Lung (tissue), 11 donors: ENCODE measurements at regions not wholly inside any gene's neighbourhood (a gene's known extent, or its start where the extent isn't known, plus 50 kb on each side); places are given as distances from the start of the nearest gene placed in this dataset.

Source experiments
- ATAC-seq: fragments of 200-7000 bp; cut with Tn5 transposase; one replicate; pipeline ENCODE4 v1.9.1; 2020; ENCODE audit warnings: moderate number of reproducible peaks; ENCODE audit not compliant: insufficient read depth, low FRiP score
- DNase-seq, 3 donors: peaks; one replicate each; pipeline ENCODE4 v3.0.0-alpha.2; 2013 to 2017
- H3K27ac ChIP-seq, 2 donors: one replicate each; pipeline ENCODE4 v1.5.1; 2013; ENCODE audit warnings: mild to moderate bottlenecking in 2 of 2, moderate library complexity in 2 of 2, control low read depth in 1 of 2, inconsistent platforms in 1 of 2, low read depth in 1 of 2, low read length in 1 of 2
- H3K27me3 ChIP-seq, 3 donors: one replicate each; pipeline ENCODE4 v1.5.1; 2013; ENCODE audit warnings: low read length in 2 of 3; ENCODE audit not compliant: control insufficient read depth in 3 of 3, insufficient read depth in 3 of 3
- H3K36me3 ChIP-seq, 4 donors: one replicate each; pipeline ENCODE4 v1.5.1; 2013; ENCODE audit warnings: low read length in 4 of 4, mild to moderate bottlenecking in 1 of 4, moderate library complexity in 1 of 4; ENCODE audit not compliant: control insufficient read depth in 4 of 4, insufficient read depth in 4 of 4
- H3K4me1 ChIP-seq, 5 donors: one replicate each; pipeline ENCODE4 v1.5.1; 2013; ENCODE audit warnings: low read length in 5 of 5, mild to moderate bottlenecking in 2 of 5, moderate library complexity in 1 of 5; ENCODE audit not compliant: control insufficient read depth in 5 of 5, insufficient read depth in 5 of 5
- H3K4me3 ChIP-seq: one replicate; pipeline ENCODE4 v1.5.1; 2013; ENCODE audit warnings: mild to moderate bottlenecking, control low read depth, moderate library complexity
- H3K9ac ChIP-seq, 2 donors: one replicate each; pipeline ENCODE4 v1.5.1; 2013; ENCODE audit warnings: low read length in 2 of 2, control low read depth in 1 of 2; ENCODE audit not compliant: insufficient read depth in 1 of 2
- H3K9me3 ChIP-seq, 4 donors: one replicate each; pipeline ENCODE4 v1.5.1; 2013; ENCODE audit warnings: low read length in 3 of 4, mild to moderate bottlenecking in 1 of 4, moderate library complexity in 1 of 4; ENCODE audit not compliant: control insufficient read depth in 4 of 4, insufficient read depth in 3 of 4
- CTCF ChIP-seq: IDR thresholded peaks from 2 replicates; pipeline ENCODE4 v1.5.1; 2012; ENCODE audit warnings: mild to moderate bottlenecking; ENCODE audit errors: control extremely low read depth, extremely low read depth
- WGBS, 2 donors: extraction: QIAGEN DNeasy Blood & Tissue Kit; methylation state at CpG; one replicate each; pipeline ENCODE4 v1.1.7; 2013; 5-methylcytosine and 5-hydroxymethylcytosine counted together
- donor health status: control.
- donor health status: control.
- donor health status: Bipolar disorder and iron deficiency.
- donor health status: healthy.
- donor health status: DM: yes; HTN: yes; CAD: no.

GRCh38 chr6:44681761-44682160, 294.3 kb downstream of the CDC5L start:
- H3K9me3 ChIP-seq, result peaks cover 0 to 3% (median 0%) of the 10 kb centered on the region in 4 donors
- no peaks in the 10 kb centered on the region for H3K4me1 ChIP-seq
- H3K36me3 ChIP-seq, result no peaks in the 10 kb centered on the region
- no peak overlapping the region for H3K27ac ChIP-seq
- no peak overlapping the region for H3K4me3 ChIP-seq
- TF ChIP-seq CTCF, result no peak
- DNase-seq (no peak), ATAC-seq (no peak)
- no peaks in the 10 kb centered on the region for H3K27me3 ChIP-seq
- 68 to 79% methylated on average over 10 of the region's 10 CpGs for WGBS, 2 donors
- no peak overlapping the region for H3K9ac ChIP-seq

- Histone ChIP-seq H3K9me3 (peaks cover 0 to 3% (median 0%) of the 10 kb centered on the region in 4 donors), H3K27me3 (no peaks in the 10 kb centered on the region), H3K9ac (no peak overlapping the region), H3K4me3 (no peak overlapping the region), H3K27ac (no peak overlapping the region), H3K4me1 (no peaks in the 10 kb centered on the region), H3K36me3 (no peaks in the 10 kb centered on the region)
- ATAC-seq (no peak), DNase-seq (no peak)
- TF ChIP-seq CTCF, result no peak
- 65 to 70% methylated on average over 6 of the region's 6 CpGs for WGBS, 2 donors
Observed at GRCh38 chr6:44682280-44682679, 294.8 kb downstream of the CDC5L start.

- no peak for TF ChIP-seq CTCF
- Histone ChIP-seq H3K36me3 (no peaks in the 10 kb centered on the region), H3K4me1 (no peaks in the 10 kb centered on the region), H3K27me3 (no peaks in the 10 kb centered on the region), H3K9me3 (peaks cover 0 to 3% (median 0%) of the 10 kb centered on the region in 4 donors), H3K27ac (no peak overlapping the region), H3K4me3 (no peak overlapping the region), H3K9ac (no peak overlapping the region)
- no peak for ATAC-seq
- WGBS, 2 donors, result 85 to 91% methylated on average over 13 of the region's 13 CpGs
- DNase-seq, result no peak
Observed at GRCh38 chr6:44682987-44683779, 295.7 kb downstream of the CDC5L start.
